ENCODE measurements at regions not wholly inside any gene's neighbourhood (a gene's known extent, or its start where the extent isn't known, plus 50 kb on each side); places are given as distances from the start of the nearest gene placed in this dataset.

GRCh38 chr4:117783716-117784115 lies 250.6 kb upstream of the NDST3 start:
- no peak for DNase-seq
- no peaks in the 10 kb centered on the region for H3K4me1 Mint-ChIP-seq

GRCh38 chr4:117784266-117784665 lies 250.0 kb upstream of the NDST3 start:
- no peaks in the 10 kb centered on the region for H3K27me3 Mint-ChIP-seq (ENCODE audit: insufficient read depth)
- H3K36me3 Mint-ChIP-seq (ENCODE audit: low read depth) = no peaks in the 10 kb centered on the region
- Histone ChIP-seq H3K36me3 (ENCODE audit: control insufficient read depth, insufficient read depth, low read length) (no peaks in the 10 kb centered on the region), H3K4me3 (ENCODE audit: low read length) (no peak overlapping the region), H3K27ac (ENCODE audit: low read depth, low read length) (no peak overlapping the region), H3K9me3 (ENCODE audit: control insufficient read depth, low read length) (no peaks in the 10 kb centered on the region), H3K4me1 (ENCODE audit: control insufficient read depth, insufficient read depth, low read length) (no peaks in the 10 kb centered on the region), H3K27me3 (ENCODE audit: control insufficient read depth, insufficient read depth, low read length, poor library complexity, severe bottlenecking) (no peaks in the 10 kb centered on the region), H3K9ac (ENCODE audit: extremely low read depth, low read length, poor library complexity, severe bottlenecking) (no peak overlapping the region)
- no peak for DNase-seq
- H3K4me1 Mint-ChIP-seq = no peaks in the 10 kb centered on the region
- no peaks in the 10 kb centered on the region for H3K9me3 Mint-ChIP-seq
- TF ChIP-seq CTCF (conservative IDR thresholded peaks at IDR 0.05) = no peak
- WGBS, 2 experiments (ENCODE audit: insufficient coverage in 1 of 2, insufficient read length in 1 of 2) = 94 to 100% methylated on average over 1 to 2 of the region's 2 CpGs
- no peak overlapping the region for H3K27ac Mint-ChIP-seq
- H3K4me3 Mint-ChIP-seq = no peak overlapping the region

More at GRCh38 chr4:117783716-117784115, 250.6 kb upstream of the NDST3 start:
- no peaks in the 10 kb centered on the region for H3K36me3 ChIP-seq (ENCODE audit: control insufficient read depth, insufficient read depth, low read length)
- Mint-ChIP-seq H3K27ac (no peak overlapping the region), H3K9me3 (no peaks in the 10 kb centered on the region), H3K4me3 (no peak overlapping the region), H3K36me3 (ENCODE audit: low read depth) (no peaks in the 10 kb centered on the region), H3K27me3 (ENCODE audit: insufficient read depth) (no peaks in the 10 kb centered on the region)
- TF ChIP-seq CTCF (conservative IDR thresholded peaks at IDR 0.05) = no peak
- H3K27ac ChIP-seq (ENCODE audit: low read depth, low read length) = no peak overlapping the region
- no peaks in the 10 kb centered on the region for H3K9me3 ChIP-seq (ENCODE audit: control insufficient read depth, low read length)
- H3K4me1 ChIP-seq (ENCODE audit: control insufficient read depth, insufficient read depth, low read length) = no peaks in the 10 kb centered on the region
- H3K4me3 ChIP-seq (ENCODE audit: low read length) = no peak overlapping the region
- no peak overlapping the region for H3K9ac ChIP-seq (ENCODE audit: extremely low read depth, low read length, poor library complexity, severe bottlenecking)
- no peaks in the 10 kb centered on the region for H3K27me3 ChIP-seq (ENCODE audit: control insufficient read depth, insufficient read depth, low read length, poor library complexity, severe bottlenecking)
- WGBS, 2 experiments (ENCODE audit: insufficient coverage in 1 of 2, insufficient read length in 1 of 2) = 50 to 87% methylated on average over 1 to 2 of the region's 2 CpGs

GRCh38 chr4:117786566-117786965 lies 247.7 kb upstream of the NDST3 start:
- no peak overlapping the region for H3K4me3 ChIP-seq (ENCODE audit: low read length)
- H3K27ac Mint-ChIP-seq = no peak overlapping the region
- no peaks in the 10 kb centered on the region for H3K36me3 ChIP-seq (ENCODE audit: control insufficient read depth, insufficient read depth, low read length)
- H3K9me3 Mint-ChIP-seq = no peaks in the 10 kb centered on the region
- H3K27me3 Mint-ChIP-seq (ENCODE audit: insufficient read depth) = no peaks in the 10 kb centered on the region
- no peak overlapping the region for H3K4me3 Mint-ChIP-seq
- H3K27me3 ChIP-seq (ENCODE audit: control insufficient read depth, insufficient read depth, low read length, poor library complexity, severe bottlenecking) = no peaks in the 10 kb centered on the region
- H3K9me3 ChIP-seq (ENCODE audit: control insufficient read depth, low read length) = no peaks in the 10 kb centered on the region
- H3K36me3 Mint-ChIP-seq (ENCODE audit: low read depth) = no peaks in the 10 kb centered on the region
- TF ChIP-seq CTCF (conservative IDR thresholded peaks at IDR 0.05) = no peak
- no peak for DNase-seq
- H3K4me1 Mint-ChIP-seq = peaks cover 8% of the 10 kb centered on the region
- 98% methylated on average over 2 of the region's 2 CpGs; no CpG with 5 or more reads in 1 of the 2 experiments for WGBS, 2 experiments (ENCODE audit: insufficient coverage in 1 of 2, insufficient read length in 1 of 2)
- H3K4me1 ChIP-seq (ENCODE audit: control insufficient read depth, insufficient read depth, low read length) = no peaks in the 10 kb centered on the region
- H3K27ac ChIP-seq (ENCODE audit: low read depth, low read length) = no peak overlapping the region
- H3K9ac ChIP-seq (ENCODE audit: extremely low read depth, low read length, poor library complexity, severe bottlenecking) = no peak overlapping the region
